ENCODE measurements at regions not wholly inside any gene's neighbourhood (a gene's known extent, or its start where the extent isn't known, plus 50 kb on each side); places are given as distances from the start of the nearest gene placed in this dataset.

GRCh38 chr4:178633263-178633662, 1191.0 kb upstream of the AGA start:
- H3K4me1 ChIP-seq (ENCODE audit: control insufficient read depth in 1 of 2, extremely low read depth in 1 of 2, insufficient read depth in 2 of 2, low read length in 2 of 2), result no peaks in the 10 kb centered on the region
- no peak overlapping the region for H3K4me3 ChIP-seq (ENCODE audit: control insufficient read depth in 1 of 2, extremely low read depth in 1 of 2, low read length in 1 of 2)
- POLR2A ChIA-PET, result no interaction called here
- no peaks in the 10 kb centered on the region for H3K9me3 ChIP-seq
- H3K4me3 Mint-ChIP-seq, result no peak overlapping the region
- ATAC-seq (replicated peaks in 1 of 4) (no peak), DNase-seq (no peak)
- CTCF ChIA-PET, result no interaction called here
- H3K36me3 ChIP-seq (ENCODE audit: control insufficient read depth in 2 of 2, extremely low read depth in 1 of 2, insufficient read depth in 1 of 2, low read length in 1 of 2), result no peaks in the 10 kb centered on the region
- H3K9me3 Mint-ChIP-seq, result peaks cover 6 to 17% (median 15%) of the 10 kb centered on the region in 3 donors
- no peaks in the 10 kb centered on the region for H3K36me3 Mint-ChIP-seq
- no peaks in the 10 kb centered on the region for H3K4me1 Mint-ChIP-seq
- H3K27ac ChIP-seq (ENCODE audit: low read length), result no peak overlapping the region
- no peaks in the 10 kb centered on the region for H3K27me3 Mint-ChIP-seq
- no peak overlapping the region for H3K27ac Mint-ChIP-seq
- WGBS (ENCODE audit: insufficient coverage), result no CpG with 5 or more reads among the region's 1 CpG
- H3K27me3 ChIP-seq (replicated peaks in 1 of 2; ENCODE audit: control insufficient read depth in 2 of 2, extremely low read depth in 1 of 2, insufficient read depth in 2 of 2, low read length in 1 of 2), result no peaks in the 10 kb centered on the region

GRCh38 chr4:178664621-178665020, 1222.4 kb upstream of the AGA start:
- Mint-ChIP-seq H3K4me1 (no peaks in the 10 kb centered on the region), H3K9me3 (peaks cover under 1 to 8% (median 5%) of the 10 kb centered on the region in 3 donors), H3K27me3 (no peaks in the 10 kb centered on the region), H3K27ac (no peak overlapping the region), H3K4me3 (no peak overlapping the region), H3K36me3 (no peaks in the 10 kb centered on the region)
- ChIA-PET CTCF (no interaction called here), POLR2A (no interaction called here)
- no CpG with 5 or more reads among the region's 1 CpG for WGBS (ENCODE audit: insufficient coverage)
- no peak for DNase-seq
- Histone ChIP-seq H3K27me3 (replicated peaks in 1 of 2; ENCODE audit: control insufficient read depth in 2 of 2, extremely low read depth in 1 of 2, insufficient read depth in 2 of 2, low read length in 1 of 2) (no peaks in the 10 kb centered on the region), H3K4me1 (ENCODE audit: control insufficient read depth in 1 of 2, extremely low read depth in 1 of 2, insufficient read depth in 2 of 2, low read length in 2 of 2) (no peaks in the 10 kb centered on the region), H3K9me3 (no peaks in the 10 kb centered on the region), H3K36me3 (ENCODE audit: control insufficient read depth in 2 of 2, extremely low read depth in 1 of 2, insufficient read depth in 1 of 2, low read length in 1 of 2) (no peaks in the 10 kb centered on the region), H3K4me3 (ENCODE audit: control insufficient read depth in 1 of 2, extremely low read depth in 1 of 2, low read length in 1 of 2) (no peak overlapping the region), H3K27ac (ENCODE audit: low read length) (no peak overlapping the region)
- ATAC-seq (replicated peaks in 1 of 4), result no peak

GRCh38 chr4:178665916-178666315, 1223.7 kb upstream of the AGA start:
- Mint-ChIP-seq H3K9me3 (peaks cover 4 to 12% (median 11%) of the 10 kb centered on the region in 3 donors), H3K4me3 (no peak overlapping the region), H3K4me1 (no peaks in the 10 kb centered on the region), H3K27me3 (no peaks in the 10 kb centered on the region), H3K27ac (no peak overlapping the region), H3K36me3 (no peaks in the 10 kb centered on the region)
- Histone ChIP-seq H3K9me3 (no peaks in the 10 kb centered on the region), H3K27me3 (replicated peaks in 1 of 2; ENCODE audit: control insufficient read depth in 2 of 2, extremely low read depth in 1 of 2, insufficient read depth in 2 of 2, low read length in 1 of 2) (no peaks in the 10 kb centered on the region), H3K4me3 (ENCODE audit: control insufficient read depth in 1 of 2, extremely low read depth in 1 of 2, low read length in 1 of 2) (no peak overlapping the region), H3K36me3 (ENCODE audit: control insufficient read depth in 2 of 2, extremely low read depth in 1 of 2, insufficient read depth in 1 of 2, low read length in 1 of 2) (no peaks in the 10 kb centered on the region), H3K4me1 (ENCODE audit: control insufficient read depth in 1 of 2, extremely low read depth in 1 of 2, insufficient read depth in 2 of 2, low read length in 2 of 2) (no peaks in the 10 kb centered on the region), H3K27ac (ENCODE audit: low read length) (no peak overlapping the region)
- ChIA-PET CTCF (no interaction called here), POLR2A (no interaction called here)
- WGBS (ENCODE audit: insufficient coverage), result no CpG with 5 or more reads among the region's 5 CpGs
- ATAC-seq (replicated peaks in 1 of 4), result no peak
- no peak for DNase-seq

GRCh38 chr4:178671766-178672165, 1229.5 kb upstream of the AGA start:
- no CpG with 5 or more reads among the region's 4 CpGs for WGBS (ENCODE audit: insufficient coverage)
- Mint-ChIP-seq H3K27ac (no peak overlapping the region), H3K9me3 (peaks cover 8 to 21% (median 12%) of the 10 kb centered on the region in 3 donors), H3K36me3 (no peaks in the 10 kb centered on the region), H3K4me3 (no peak overlapping the region), H3K27me3 (no peaks in the 10 kb centered on the region), H3K4me1 (no peaks in the 10 kb centered on the region)
- no peak for DNase-seq
- Histone ChIP-seq H3K9me3 (no peaks in the 10 kb centered on the region), H3K27ac (ENCODE audit: low read length) (no peak overlapping the region), H3K27me3 (replicated peaks in 1 of 2; ENCODE audit: control insufficient read depth in 2 of 2, extremely low read depth in 1 of 2, insufficient read depth in 2 of 2, low read length in 1 of 2) (no peaks in the 10 kb centered on the region), H3K36me3 (ENCODE audit: control insufficient read depth in 2 of 2, extremely low read depth in 1 of 2, insufficient read depth in 1 of 2, low read length in 1 of 2) (no peaks in the 10 kb centered on the region), H3K4me3 (ENCODE audit: control insufficient read depth in 1 of 2, extremely low read depth in 1 of 2, low read length in 1 of 2) (no peak overlapping the region), H3K4me1 (ENCODE audit: control insufficient read depth in 1 of 2, extremely low read depth in 1 of 2, insufficient read depth in 2 of 2, low read length in 2 of 2) (no peaks in the 10 kb centered on the region)
- ChIA-PET CTCF (no interaction called here), POLR2A (no interaction called here)
- ATAC-seq (replicated peaks in 1 of 4), result no peak

- H3K4me3 Mint-ChIP-seq, result no peak overlapping the region
- ChIA-PET POLR2A (no interaction called here), CTCF (no interaction called here)
- WGBS (ENCODE audit: insufficient coverage), result no CpG with 5 or more reads among the region's 1 CpG
- H3K27ac ChIP-seq (ENCODE audit: low read length), result no peak overlapping the region
- H3K9me3 Mint-ChIP-seq, result peaks cover 8 to 21% (median 12%) of the 10 kb centered on the region in 3 donors
- DNase-seq (no peak), ATAC-seq (replicated peaks in 1 of 4) (no peak)
- no peaks in the 10 kb centered on the region for H3K4me1 ChIP-seq (ENCODE audit: control insufficient read depth in 1 of 2, extremely low read depth in 1 of 2, insufficient read depth in 2 of 2, low read length in 2 of 2)
- no peak overlapping the region for H3K27ac Mint-ChIP-seq
- no peaks in the 10 kb centered on the region for H3K4me1 Mint-ChIP-seq
- H3K36me3 ChIP-seq (ENCODE audit: control insufficient read depth in 2 of 2, extremely low read depth in 1 of 2, insufficient read depth in 1 of 2, low read length in 1 of 2), result no peaks in the 10 kb centered on the region
- H3K36me3 Mint-ChIP-seq, result no peaks in the 10 kb centered on the region
- H3K27me3 Mint-ChIP-seq, result no peaks in the 10 kb centered on the region
- no peak overlapping the region for H3K4me3 ChIP-seq (ENCODE audit: control insufficient read depth in 1 of 2, extremely low read depth in 1 of 2, low read length in 1 of 2)
- no peaks in the 10 kb centered on the region for H3K9me3 ChIP-seq
- no peaks in the 10 kb centered on the region for H3K27me3 ChIP-seq (replicated peaks in 1 of 2; ENCODE audit: control insufficient read depth in 2 of 2, extremely low read depth in 1 of 2, insufficient read depth in 2 of 2, low read length in 1 of 2)
These were observed 1230.3 kb upstream of the AGA start for GRCh38 chr4:178672512-178672911.

GRCh38 chr4:178681871-178682270, 1239.6 kb upstream of the AGA start:
- H3K27me3 Mint-ChIP-seq, result no peaks in the 10 kb centered on the region
- 75% methylated on average over 3 of the region's 4 CpGs for WGBS (ENCODE audit: insufficient coverage)

GRCh38 chr4:178689926-178690325, 1247.7 kb upstream of the AGA start:
- no peaks in the 10 kb centered on the region for H3K27me3 Mint-ChIP-seq
- DNase-seq, result no peak
- Histone ChIP-seq H3K36me3 (ENCODE audit: control insufficient read depth in 2 of 2, extremely low read depth in 1 of 2, insufficient read depth in 1 of 2, low read length in 1 of 2) (no peaks in the 10 kb centered on the region), H3K4me1 (ENCODE audit: control insufficient read depth in 1 of 2, extremely low read depth in 1 of 2, insufficient read depth in 2 of 2, low read length in 2 of 2) (no peaks in the 10 kb centered on the region), H3K4me3 (ENCODE audit: control insufficient read depth in 1 of 2, extremely low read depth in 1 of 2, low read length in 1 of 2) (no peak overlapping the region), H3K9me3 (no peaks in the 10 kb centered on the region), H3K27me3 (replicated peaks in 1 of 2; ENCODE audit: control insufficient read depth in 2 of 2, extremely low read depth in 1 of 2, insufficient read depth in 2 of 2, low read length in 1 of 2) (no peaks in the 10 kb centered on the region), H3K27ac (ENCODE audit: low read length) (no peak overlapping the region)
- ChIA-PET POLR2A (interaction anchor here in 1 of 2 donors (0.6 kb wide), 1 partner anchor 863 kb away, joined by 3 read pairs; no protein-coding TSS in a partner anchor), CTCF (no interaction called here)
- ATAC-seq (replicated peaks in 1 of 4), result no peak
- peaks cover 8 to 29% (median 17%) of the 10 kb centered on the region in 3 donors for H3K9me3 Mint-ChIP-seq
- H3K27ac Mint-ChIP-seq, result no peak overlapping the region
- H3K4me1 Mint-ChIP-seq, result no peaks in the 10 kb centered on the region
- no peaks in the 10 kb centered on the region for H3K36me3 Mint-ChIP-seq
- H3K4me3 Mint-ChIP-seq, result no peak overlapping the region

More at GRCh38 chr4:178681871-178682270, 1239.6 kb upstream of the AGA start:
- H3K4me1 ChIP-seq (ENCODE audit: control insufficient read depth in 1 of 2, extremely low read depth in 1 of 2, insufficient read depth in 2 of 2, low read length in 2 of 2), result no peaks in the 10 kb centered on the region
- DNase-seq (no peak), ATAC-seq (replicated peaks in 1 of 4) (no peak)
- H3K4me3 ChIP-seq (ENCODE audit: control insufficient read depth in 1 of 2, extremely low read depth in 1 of 2, low read length in 1 of 2), result no peak overlapping the region
- H3K36me3 Mint-ChIP-seq, result no peaks in the 10 kb centered on the region
- no peaks in the 10 kb centered on the region for H3K4me1 Mint-ChIP-seq
- peaks cover 2 to 19% (median 12%) of the 10 kb centered on the region in 3 donors for H3K9me3 Mint-ChIP-seq
- H3K4me3 Mint-ChIP-seq, result no peak overlapping the region
- ChIA-PET POLR2A (no interaction called here), CTCF (no interaction called here)
- no peaks in the 10 kb centered on the region for H3K27me3 ChIP-seq (replicated peaks in 1 of 2; ENCODE audit: control insufficient read depth in 2 of 2, extremely low read depth in 1 of 2, insufficient read depth in 2 of 2, low read length in 1 of 2)
- H3K27ac Mint-ChIP-seq, result no peak overlapping the region
- no peak overlapping the region for H3K27ac ChIP-seq (ENCODE audit: low read length)
- H3K36me3 ChIP-seq (ENCODE audit: control insufficient read depth in 2 of 2, extremely low read depth in 1 of 2, insufficient read depth in 1 of 2, low read length in 1 of 2), result no peaks in the 10 kb centered on the region
- H3K9me3 ChIP-seq, result no peaks in the 10 kb centered on the region
